ENCODE measurements at regions not wholly inside any gene's neighbourhood (a gene's known extent, or its start where the extent isn't known, plus 50 kb on each side); places are given as distances from the start of the nearest gene placed in this dataset.

GRCh38 chr5:171579976-171580411 is 160.5 kb downstream of the FGF18 start:
- DNase-seq (ENCODE audit: low read depth): no peak

GRCh38 chr5:171580502-171581265 is 161.2 kb downstream of the FGF18 start:
- DNase-seq (ENCODE audit: low read depth): peak; percentile 55

GRCh38 chr5:171581781-171582180 is 162.3 kb downstream of the FGF18 start:
- no peak for DNase-seq (ENCODE audit: low read depth)

GRCh38 chr5:171582849-171583248 is 163.4 kb downstream of the FGF18 start:
- DNase-seq (ENCODE audit: low read depth): no peak

- no peak for DNase-seq (ENCODE audit: low read depth)
Measured at GRCh38 chr5:171585981-171586380, 166.5 kb downstream of the FGF18 start.

- no peak for DNase-seq (ENCODE audit: low read depth)
Measured at GRCh38 chr5:171586436-171586835, 167.0 kb downstream of the FGF18 start.

- DNase-seq (ENCODE audit: low read depth): no peak
Measured at GRCh38 chr5:171588046-171588445, 168.6 kb downstream of the FGF18 start.

- no peak for DNase-seq (ENCODE audit: low read depth)
Measured at GRCh38 chr5:171588790-171589189, 169.3 kb downstream of the FGF18 start.

GRCh38 chr5:171589461-171589860 is 170.0 kb downstream of the FGF18 start:
- DNase-seq (ENCODE audit: low read depth): no peak

- no peak for DNase-seq (ENCODE audit: low read depth)
Measured at GRCh38 chr5:171592076-171592475, 172.6 kb downstream of the FGF18 start.

GRCh38 chr5:171592736-171593135 is 173.3 kb downstream of the FGF18 start:
- peak; percentile 17 for DNase-seq (ENCODE audit: low read depth)

- DNase-seq (ENCODE audit: low read depth): no peak
Measured at GRCh38 chr5:171593401-171593800, 174.0 kb downstream of the FGF18 start.

GRCh38 chr5:171593976-171594375 is 174.5 kb downstream of the FGF18 start:
- no peak for DNase-seq (ENCODE audit: low read depth)

GRCh38 chr5:171595401-171595800 is 176.0 kb downstream of the FGF18 start:
- DNase-seq (ENCODE audit: low read depth): no peak

GRCh38 chr5:171595801-171596231 is 176.4 kb downstream of the FGF18 start:
- peak; percentile 93 for DNase-seq (ENCODE audit: low read depth)

- peak; percentile 90 for DNase-seq (ENCODE audit: low read depth)
Measured at GRCh38 chr5:171596391-171596878, 177.0 kb downstream of the FGF18 start.

- no peak for DNase-seq (ENCODE audit: low read depth)
Measured at GRCh38 chr5:171597946-171598640, 178.6 kb downstream of the FGF18 start.

- DNase-seq (ENCODE audit: low read depth): no peak
Measured at GRCh38 chr5:171598641-171599152, 179.2 kb downstream of the FGF18 start.

- no peak for DNase-seq (ENCODE audit: low read depth)
Measured at GRCh38 chr5:171599411-171599810, 180.0 kb downstream of the FGF18 start.

GRCh38 chr5:171599957-171600612 is 180.6 kb downstream of the FGF18 start:
- no peak for DNase-seq (ENCODE audit: low read depth)

- DNase-seq (ENCODE audit: low read depth): no peak
Measured at GRCh38 chr5:171600741-171601265, 181.4 kb downstream of the FGF18 start.

- no peak for DNase-seq (ENCODE audit: low read depth)
Measured at GRCh38 chr5:171601266-171601881, 181.9 kb downstream of the FGF18 start.

Measured in ELR (cell line).